C4-2B (cell line): ENCODE measurements at regions not wholly inside any gene's neighbourhood (a gene's known extent, or its start where the extent isn't known, plus 50 kb on each side); places are given as distances from the start of the nearest gene placed in this dataset.

ENCODE experiments used
- ZFX ChIP-seq: fragments of 450-650 bp; IDR thresholded peaks from 2 replicates; pipeline ENCODE4 v1.6.1; 2017
- TF ChIP-seq, protein P1 (sequence below): fragments of 450-650 bp; conservative IDR thresholded peaks from 2 replicates; pipeline ENCODE4 v1.5.1; 2017; ENCODE audit warnings: mild to moderate bottlenecking

GRCh38 chr17:5816491-5817070 is 232.3 kb upstream of the NLRP1 start:
- TF ChIP-seq, protein P1, sequence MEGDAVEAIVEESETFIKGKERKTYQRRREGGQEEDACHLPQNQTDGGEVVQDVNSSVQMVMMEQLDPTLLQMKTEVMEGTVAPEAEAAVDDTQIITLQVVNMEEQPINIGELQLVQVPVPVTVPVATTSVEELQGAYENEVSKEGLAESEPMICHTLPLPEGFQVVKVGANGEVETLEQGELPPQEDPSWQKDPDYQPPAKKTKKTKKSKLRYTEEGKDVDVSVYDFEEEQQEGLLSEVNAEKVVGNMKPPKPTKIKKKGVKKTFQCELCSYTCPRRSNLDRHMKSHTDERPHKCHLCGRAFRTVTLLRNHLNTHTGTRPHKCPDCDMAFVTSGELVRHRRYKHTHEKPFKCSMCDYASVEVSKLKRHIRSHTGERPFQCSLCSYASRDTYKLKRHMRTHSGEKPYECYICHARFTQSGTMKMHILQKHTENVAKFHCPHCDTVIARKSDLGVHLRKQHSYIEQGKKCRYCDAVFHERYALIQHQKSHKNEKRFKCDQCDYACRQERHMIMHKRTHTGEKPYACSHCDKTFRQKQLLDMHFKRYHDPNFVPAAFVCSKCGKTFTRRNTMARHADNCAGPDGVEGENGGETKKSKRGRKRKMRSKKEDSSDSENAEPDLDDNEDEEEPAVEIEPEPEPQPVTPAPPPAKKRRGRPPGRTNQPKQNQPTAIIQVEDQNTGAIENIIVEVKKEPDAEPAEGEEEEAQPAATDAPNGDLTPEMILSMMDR, result no peak
- TF ChIP-seq ZFX, result no peak
